Activated CD8-positive, alpha-beta memory T cell treated with anti-CD3 and anti-CD28 coated beads for 36 hours (primary cell): ENCODE measurements at regions not wholly inside any gene's neighbourhood (a gene's known extent, or its start where the extent isn't known, plus 50 kb on each side); places are given as distances from the start of the nearest gene placed in this dataset.
"Not testable (repeated sequence)": the region's sequence is repeated elsewhere in the genome, so short reads cannot be mapped to it uniquely, and the experiment has no call there.

Experiments used
- CTCF ChIA-PET: fragments of 350-600 bp; sonication (Branson Sonifier 250); formaldehyde crosslinking; loops from one replicate; lab custom pipeline; 2021; ENCODE audit warnings: antibody characterized with exemption; lab: Charles Lee
- POLR2A ChIA-PET: fragments of 350-600 bp; sonication (Branson Sonifier 250); formaldehyde crosslinking; loops from one replicate; lab custom pipeline; 2021; ENCODE audit warnings: antibody characterized with exemption; lab: Charles Lee

- POLR2A ChIA-PET = no interaction called here
- CTCF ChIA-PET = no interaction called here
These were observed 866.3 kb upstream of the LRRN3 start for GRCh38 chr7:110224643-110225042.

GRCh38 chr7:110246118-110246517 lies 844.8 kb upstream of the LRRN3 start:
- ChIA-PET POLR2A (no interaction called here), CTCF (no interaction called here)

GRCh38 chr7:110253093-110253492 lies 837.8 kb upstream of the LRRN3 start:
- ChIA-PET POLR2A (no interaction called here), CTCF (no interaction called here)

- POLR2A ChIA-PET = no interaction called here
- CTCF ChIA-PET = interaction anchor here (0.7 kb wide), 1 partner anchor 693 kb away, joined by 4 read pairs; no protein-coding TSS in a partner anchor
These were observed 833.3 kb upstream of the LRRN3 start for GRCh38 chr7:110257673-110258072.

GRCh38 chr7:110262251-110262650 lies 828.7 kb upstream of the LRRN3 start:
- CTCF ChIA-PET = no interaction called here

GRCh38 chr7:110264288-110264687 lies 826.6 kb upstream of the LRRN3 start:
- CTCF ChIA-PET = no interaction called here
- POLR2A ChIA-PET = no interaction called here

More at GRCh38 chr7:110262251-110262650, 828.7 kb upstream of the LRRN3 start:
- POLR2A ChIA-PET = no interaction called here

- POLR2A ChIA-PET = no interaction called here
These were observed 809.6 kb upstream of the LRRN3 start for GRCh38 chr7:110281362-110281761.

GRCh38 chr7:110283056-110283455 lies 807.9 kb upstream of the LRRN3 start:
- ChIA-PET CTCF (no interaction called here), POLR2A (no interaction called here)

More at GRCh38 chr7:110281362-110281761, 809.6 kb upstream of the LRRN3 start:
- CTCF ChIA-PET = no interaction called here

GRCh38 chr7:110291430-110291829 lies 799.5 kb upstream of the LRRN3 start:
- CTCF ChIA-PET = no interaction called here
- POLR2A ChIA-PET = no interaction called here

GRCh38 chr7:110296321-110296720 lies 794.6 kb upstream of the LRRN3 start:
- POLR2A ChIA-PET = no interaction called here
- CTCF ChIA-PET = no interaction called here

- ChIA-PET CTCF (no interaction called here), POLR2A (no interaction called here)
These were observed 783.2 kb upstream of the LRRN3 start for GRCh38 chr7:110307776-110308175.

GRCh38 chr7:110308791-110309190 lies 782.1 kb upstream of the LRRN3 start:
- POLR2A ChIA-PET = no interaction called here
- CTCF ChIA-PET = no interaction called here

- CTCF ChIA-PET = no interaction called here
- POLR2A ChIA-PET = no interaction called here
These were observed 781.0 kb upstream of the LRRN3 start for GRCh38 chr7:110309941-110310340.

GRCh38 chr7:110311556-110311955 lies 779.4 kb upstream of the LRRN3 start:
- ChIA-PET POLR2A (no interaction called here), CTCF (no interaction called here)

GRCh38 chr7:110317541-110318265 lies 773.2 kb upstream of the LRRN3 start:
- CTCF ChIA-PET = no interaction called here

GRCh38 chr7:110320285-110320684 lies 770.6 kb upstream of the LRRN3 start:
- CTCF ChIA-PET, POLR2A ChIA-PET: not testable (repeated sequence)

More at GRCh38 chr7:110317541-110318265, 773.2 kb upstream of the LRRN3 start:
- POLR2A ChIA-PET = no interaction called here

GRCh38 chr7:110322796-110323195 lies 768.1 kb upstream of the LRRN3 start:
- ChIA-PET CTCF (interaction anchor here (0.6 kb wide), 1 partner anchor 413 kb away, joined by 3 read pairs; no protein-coding TSS in a partner anchor), POLR2A (no interaction called here)

GRCh38 chr7:110326966-110327365 lies 764.0 kb upstream of the LRRN3 start:
- ChIA-PET CTCF (no interaction called here), POLR2A (no interaction called here)

- CTCF ChIA-PET = no interaction called here
- POLR2A ChIA-PET = no interaction called here
These were observed 754.5 kb upstream of the LRRN3 start for GRCh38 chr7:110336423-110336822.

- CTCF ChIA-PET = no interaction called here
These were observed 753.3 kb upstream of the LRRN3 start for GRCh38 chr7:110337646-110338045.

GRCh38 chr7:110347081-110347480 lies 743.8 kb upstream of the LRRN3 start:
- CTCF ChIA-PET = no interaction called here
- POLR2A ChIA-PET = no interaction called here

More at GRCh38 chr7:110337646-110338045, 753.3 kb upstream of the LRRN3 start:
- POLR2A ChIA-PET = no interaction called here
